ENCODE measurements at regions not wholly inside any gene's neighbourhood (a gene's known extent, or its start where the extent isn't known, plus 50 kb on each side); places are given as distances from the start of the nearest gene placed in this dataset.

- TF ChIP-seq EZH2phosphoT487 (IDR thresholded peaks at IDR 0.05; ENCODE audit: insufficient read depth, low read depth) (no peak), EZH2 (IDR thresholded peaks at IDR 0.05; ENCODE audit: insufficient read depth, poor library complexity, severe bottlenecking) (no peak)
Measured at GRCh38 chr4:84176016-84176415, 323.1 kb downstream of the NKX6-1 start.
